Gastroesophageal sphincter (tissue), 4 donors: ENCODE measurements at regions not wholly inside any gene's neighbourhood (a gene's known extent, or its start where the extent isn't known, plus 50 kb on each side); places are given as distances from the start of the nearest gene placed in this dataset.

Experiments used
- ATAC-seq: fragments of 150-250 bp; one replicate; pipeline ENCODE4 v1.9.1; 2016; ENCODE audit warnings: mild to moderate bottlenecking, moderate library complexity
- H3K27ac ChIP-seq, 4 donors: fragments of 200-600 bp; sonication (generic) in 3 of 4; 1 replicate in 3 of 4; 2 replicates in 1 of 4; pipeline ENCODE4 v1.5.1; 2016 to 2019
- H3K27me3 ChIP-seq: fragments of 200-600 bp; sonication (generic); one replicate; pipeline ENCODE4 v1.5.1; 2019
- H3K36me3 ChIP-seq, 2 donors: fragments of 200-600 bp; sonication (generic); one replicate each; pipeline ENCODE4 v1.5.1; 2019; ENCODE audit warnings: control low read depth in 1 of 2
- H3K4me1 ChIP-seq, 3 donors: fragments of 200-600 bp; sonication (generic); 1 replicate in 2 of 3; 2 replicates in 1 of 3; pipeline ENCODE4 v1.5.1; 2016 to 2019; ENCODE audit warnings: control low read depth in 2 of 3
- H3K4me3 ChIP-seq, 2 donors: fragments of 200-600 bp; sonication (generic); one replicate each; pipeline ENCODE4 v1.5.1; 2019; ENCODE audit warnings: mild to moderate bottlenecking in 1 of 2, moderate library complexity in 1 of 2
- H3K9me3 ChIP-seq, 3 donors: fragments of 200-600 bp; sonication (generic); one replicate each; pipeline ENCODE4 v1.5.1; 2017 to 2019; ENCODE audit warnings: control low read depth in 2 of 3
- EP300 ChIP-seq: sonication (generic); formaldehyde crosslinking; IDR thresholded peaks from one replicate; pipeline ENCODE4 v1.6.1; 2017; ENCODE audit warnings: antibody characterized with exemption, mild to moderate bottlenecking
- POLR2A ChIP-seq, 2 donors: fragments of 450-650 bp; IDR thresholded peaks; one replicate each; pipeline ENCODE4 v1.6.1; 2017; ENCODE audit warnings: antibody characterized with exemption in 2 of 2, mild to moderate bottlenecking in 2 of 2, moderate library complexity in 1 of 2
- POLR2AphosphoS5 ChIP-seq: sonication (generic); formaldehyde crosslinking; IDR thresholded peaks from one replicate; pipeline ENCODE4 v1.6.1; 2017; ENCODE audit warnings: antibody characterized with exemption
- WGBS, 2 donors: methylation state at CpG; one replicate each; pipeline ENCODE4 v1.1.5; 2018; ENCODE audit warnings: low coverage in 1 of 2; 5-methylcytosine and 5-hydroxymethylcytosine counted together
- TF ChIP-seq, protein P1 (sequence below), 4 experiments: fragments of 200-600 bp in 2 of 4; fragments of 450-650 bp in 2 of 4; sonication (generic) in 1 of 4; IDR thresholded peaks; one replicate each; pipeline ENCODE4 v1.5.1; 2017 to 2019; ENCODE audit warnings: antibody characterized with exemption in 4 of 4, mild to moderate bottlenecking in 2 of 4, moderate library complexity in 2 of 4

DNA sequence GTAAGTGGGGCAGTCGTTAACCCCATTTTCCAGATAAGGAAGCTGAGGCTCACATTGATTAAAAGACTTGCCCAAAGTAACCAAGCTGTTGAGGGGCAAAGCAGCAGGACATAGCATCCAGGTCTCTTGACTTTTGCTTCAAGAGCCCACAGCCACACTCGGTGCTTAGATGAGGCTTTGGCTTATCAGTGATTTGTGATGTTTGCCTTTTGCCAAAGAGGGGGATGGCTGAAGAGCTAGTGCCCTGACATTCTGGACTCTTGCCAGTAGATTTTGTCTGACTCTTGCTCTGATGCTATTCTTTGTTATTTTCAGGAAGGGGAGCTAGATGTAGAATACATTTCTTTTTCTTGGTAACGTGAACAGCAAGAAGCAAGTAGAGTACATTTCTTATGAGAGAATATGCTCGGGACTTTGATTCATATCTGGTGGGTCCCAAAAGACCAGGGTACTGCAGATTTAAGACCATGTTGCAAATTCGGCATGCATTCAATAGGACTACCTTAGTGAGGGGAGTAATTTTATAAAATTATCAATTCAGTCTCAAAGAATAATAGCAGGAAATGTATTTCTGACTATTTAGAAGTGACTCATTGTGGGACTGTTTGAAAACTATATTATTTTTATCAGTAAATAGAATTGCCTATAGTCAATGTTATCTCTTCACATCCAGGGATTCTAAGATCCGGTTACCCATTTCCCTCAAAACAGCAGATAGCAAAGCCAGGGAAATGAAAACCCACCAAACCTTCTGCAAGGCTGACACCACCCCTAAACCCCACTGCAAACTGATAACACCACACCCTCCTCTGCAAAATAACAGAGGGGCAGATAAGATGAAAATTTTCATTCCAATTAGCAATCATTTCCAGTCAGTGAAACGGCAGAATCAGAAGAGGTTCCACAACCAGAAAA, 180.0 kb upstream of the BMPER start:
- no peak for ATAC-seq
- Histone ChIP-seq H3K27me3 (no peaks in the 10 kb centered on the region), H3K36me3 (no peaks in the 10 kb centered on the region), H3K27ac (no peak overlapping the region), H3K4me1 (no peaks in the 10 kb centered on the region), H3K4me3 (no peak overlapping the region), H3K9me3 (no peaks in the 10 kb centered on the region)
- no peak for TF ChIP-seq POLR2AphosphoS5
- TF ChIP-seq POLR2A (IDR thresholded peaks at IDR 0.05): no peak
- no peak for TF ChIP-seq EP300
- TF ChIP-seq, protein P1, sequence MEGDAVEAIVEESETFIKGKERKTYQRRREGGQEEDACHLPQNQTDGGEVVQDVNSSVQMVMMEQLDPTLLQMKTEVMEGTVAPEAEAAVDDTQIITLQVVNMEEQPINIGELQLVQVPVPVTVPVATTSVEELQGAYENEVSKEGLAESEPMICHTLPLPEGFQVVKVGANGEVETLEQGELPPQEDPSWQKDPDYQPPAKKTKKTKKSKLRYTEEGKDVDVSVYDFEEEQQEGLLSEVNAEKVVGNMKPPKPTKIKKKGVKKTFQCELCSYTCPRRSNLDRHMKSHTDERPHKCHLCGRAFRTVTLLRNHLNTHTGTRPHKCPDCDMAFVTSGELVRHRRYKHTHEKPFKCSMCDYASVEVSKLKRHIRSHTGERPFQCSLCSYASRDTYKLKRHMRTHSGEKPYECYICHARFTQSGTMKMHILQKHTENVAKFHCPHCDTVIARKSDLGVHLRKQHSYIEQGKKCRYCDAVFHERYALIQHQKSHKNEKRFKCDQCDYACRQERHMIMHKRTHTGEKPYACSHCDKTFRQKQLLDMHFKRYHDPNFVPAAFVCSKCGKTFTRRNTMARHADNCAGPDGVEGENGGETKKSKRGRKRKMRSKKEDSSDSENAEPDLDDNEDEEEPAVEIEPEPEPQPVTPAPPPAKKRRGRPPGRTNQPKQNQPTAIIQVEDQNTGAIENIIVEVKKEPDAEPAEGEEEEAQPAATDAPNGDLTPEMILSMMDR (IDR thresholded peaks at IDR 0.05): no peak
- 68 to 78% methylated on average over 6 to 7 of the region's 7 CpGs for WGBS, 2 donors

DNA sequence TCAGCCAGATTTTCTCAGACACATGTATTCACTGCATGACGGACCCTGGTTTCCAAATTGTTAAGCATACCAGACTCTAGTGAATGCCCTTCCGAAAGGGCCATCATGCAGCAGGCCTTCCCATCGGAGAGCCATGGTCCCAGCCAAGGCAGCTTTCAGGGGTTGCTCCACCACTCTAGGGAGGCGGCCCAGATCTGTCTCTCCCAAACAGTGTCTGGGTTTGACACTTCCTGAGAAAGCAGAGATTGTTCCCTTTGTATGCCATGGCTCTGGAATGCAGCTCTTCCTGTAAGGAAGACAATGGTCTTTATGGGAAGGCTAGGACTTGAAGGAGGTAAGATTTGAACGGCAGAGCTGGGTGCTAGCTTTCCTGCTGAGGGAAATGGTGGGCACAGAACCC, 178.8 kb upstream of the BMPER start:
- WGBS, 2 donors: 83 to 89% methylated on average over 3 to 4 of the region's 5 CpGs
- no peak for TF ChIP-seq POLR2AphosphoS5
- ATAC-seq: no peak

DNA sequence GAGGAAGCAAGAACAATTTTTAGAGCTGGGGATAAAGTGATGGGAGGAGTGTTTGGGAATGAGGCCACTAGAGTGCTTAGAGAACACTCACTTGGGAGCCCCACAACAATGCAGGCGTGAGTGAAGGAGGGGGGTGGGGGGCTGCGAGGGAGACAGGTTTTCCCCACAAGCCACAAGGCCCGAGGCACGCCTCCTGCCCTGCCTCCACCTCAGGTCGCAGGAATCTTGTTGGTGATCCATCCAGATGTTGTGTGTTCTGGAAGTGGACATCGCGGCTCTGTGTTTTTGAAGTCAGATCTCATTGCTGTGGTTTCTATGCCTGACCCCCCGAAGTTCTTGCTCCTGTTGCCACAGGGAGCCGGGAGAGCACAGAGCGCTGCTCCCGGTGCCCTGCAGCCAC, 178.0 kb upstream of the BMPER start:
- TF ChIP-seq EP300 (no peak), POLR2AphosphoS5 (no peak), POLR2A (IDR thresholded peaks at IDR 0.05) (no peak)
- TF ChIP-seq, protein P1 (IDR thresholded peaks at IDR 0.05): no peak
- Histone ChIP-seq H3K4me1 (no peaks in the 10 kb centered on the region), H3K36me3 (no peaks in the 10 kb centered on the region), H3K4me3 (no peak overlapping the region), H3K27me3 (no peaks in the 10 kb centered on the region), H3K27ac (no peak overlapping the region), H3K9me3 (no peaks in the 10 kb centered on the region)
- ATAC-seq: no peak
- WGBS, 2 donors: 82 to 95% methylated on average over 4 to 5 of the region's 11 CpGs

More for the DNA sequence above, 178.8 kb upstream of the BMPER start:
- Histone ChIP-seq H3K36me3 (no peaks in the 10 kb centered on the region), H3K4me1 (no peaks in the 10 kb centered on the region), H3K4me3 (no peak overlapping the region), H3K9me3 (no peaks in the 10 kb centered on the region), H3K27ac (no peak overlapping the region), H3K27me3 (no peaks in the 10 kb centered on the region)

DNA sequence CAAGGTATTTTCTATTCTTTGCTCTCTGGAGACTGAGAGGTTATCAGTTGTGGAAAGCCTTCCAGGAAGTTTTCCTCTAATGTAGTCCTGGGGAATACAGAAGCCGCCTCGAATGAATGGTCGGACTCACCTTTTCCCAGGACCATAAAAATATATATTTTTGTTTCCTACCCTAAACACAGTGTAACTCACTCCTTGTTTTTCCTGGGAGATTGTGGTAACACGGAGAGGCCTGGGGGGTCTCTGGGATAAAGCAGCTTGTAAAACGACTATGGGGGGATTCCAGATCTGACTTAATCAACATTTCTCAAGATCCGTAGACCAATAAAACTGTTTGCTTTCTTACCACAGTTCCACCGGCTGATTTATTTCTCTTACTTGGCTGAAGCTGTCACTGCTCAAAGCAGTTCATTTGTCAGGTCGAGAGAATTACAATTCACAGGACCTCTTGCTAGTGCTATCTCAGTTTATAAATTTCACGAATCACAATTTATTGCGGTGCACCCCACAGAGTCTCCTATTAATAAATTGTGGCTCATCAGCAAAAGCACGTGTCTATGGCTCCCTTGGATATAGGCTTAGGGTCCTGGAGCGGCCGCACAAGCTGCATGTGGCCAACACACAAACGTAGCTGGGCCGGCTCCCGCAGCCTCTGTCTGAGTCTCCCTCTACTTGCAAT, 176.3 kb upstream of the BMPER start:
- H3K27ac ChIP-seq: no peak overlapping the region
- H3K27me3 ChIP-seq: no peaks in the 10 kb centered on the region
- no peak for ATAC-seq
- WGBS, 2 donors: 61 to 63% methylated on average over 11 to 16 of the region's 16 CpGs
- H3K36me3 ChIP-seq: no peaks in the 10 kb centered on the region
- no peaks in the 10 kb centered on the region for H3K9me3 ChIP-seq
- no peak for TF ChIP-seq POLR2AphosphoS5
- TF ChIP-seq EP300: no peak
- TF ChIP-seq, protein P1 (IDR thresholded peaks at IDR 0.05): no peak
- no peak for TF ChIP-seq POLR2A (IDR thresholded peaks at IDR 0.05)
- no peak overlapping the region for H3K4me3 ChIP-seq
- H3K4me1 ChIP-seq: no peaks in the 10 kb centered on the region

DNA sequence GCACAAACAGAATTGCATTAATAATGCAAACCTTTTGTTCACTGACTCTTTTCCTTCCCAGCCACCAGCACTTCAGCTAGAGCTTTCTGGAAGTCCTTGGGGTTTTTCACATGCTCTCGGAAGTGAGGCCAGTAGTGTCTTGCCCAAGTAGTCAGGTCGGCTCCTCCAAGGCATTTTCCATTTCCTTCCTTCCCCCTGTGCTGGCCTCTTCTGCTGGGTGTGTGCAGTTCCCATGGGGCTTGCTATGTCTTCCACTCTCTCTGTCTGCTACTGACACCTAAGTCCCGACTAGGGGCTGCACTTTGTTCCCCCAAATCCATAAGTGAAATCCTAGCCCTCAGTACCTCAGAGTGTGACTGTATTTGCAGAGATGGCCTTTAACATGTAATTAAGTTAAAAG, 175.6 kb upstream of the BMPER start:
- WGBS, 2 donors: 68 to 83% methylated on average over 2 to 3 of the region's 3 CpGs
- no peak overlapping the region for H3K4me3 ChIP-seq
- H3K9me3 ChIP-seq: no peaks in the 10 kb centered on the region
- TF ChIP-seq EP300: no peak
- H3K27ac ChIP-seq: no peak overlapping the region
- ATAC-seq: no peak
- H3K27me3 ChIP-seq: no peaks in the 10 kb centered on the region
- no peaks in the 10 kb centered on the region for H3K4me1 ChIP-seq
- no peaks in the 10 kb centered on the region for H3K36me3 ChIP-seq
